ENCODE measurements at regions not wholly inside any gene's neighbourhood (a gene's known extent, or its start where the extent isn't known, plus 50 kb on each side); places are given as distances from the start of the nearest gene placed in this dataset.

DNA sequence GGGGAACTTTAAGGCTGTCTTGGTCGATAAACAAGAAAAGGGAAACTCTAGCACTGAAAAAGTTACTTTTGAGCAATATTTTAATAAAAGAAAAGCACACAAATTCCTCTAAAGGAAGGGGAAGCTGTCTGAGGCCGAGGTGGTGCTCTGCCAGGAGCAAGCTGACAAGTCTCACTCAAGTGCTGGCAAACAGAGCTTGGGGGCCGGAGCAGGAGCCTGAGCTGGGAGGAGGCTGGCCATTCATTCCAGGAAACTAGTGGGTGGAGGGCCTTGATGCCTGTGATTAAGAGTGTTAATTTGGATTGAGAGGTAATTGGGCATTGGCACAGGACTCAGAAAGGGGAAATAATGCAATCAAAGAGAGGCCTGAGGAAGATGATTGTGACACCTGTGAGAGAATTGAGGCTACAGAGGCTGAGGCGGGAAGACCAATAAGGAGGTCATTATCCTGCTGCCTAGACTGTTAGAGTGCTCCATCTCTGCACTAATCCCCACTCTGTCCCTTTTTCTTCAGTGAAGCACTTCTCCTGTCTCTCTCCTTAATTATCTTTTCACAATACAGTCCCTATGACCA lies 154.9 kb upstream of the COL1A2 start:
- TF ChIP-seq EZH2phosphoT487 (IDR thresholded peaks at IDR 0.05; ENCODE audit: borderline replicate concordance, low read length), result no peak
- TF ChIP-seq, protein P1, sequence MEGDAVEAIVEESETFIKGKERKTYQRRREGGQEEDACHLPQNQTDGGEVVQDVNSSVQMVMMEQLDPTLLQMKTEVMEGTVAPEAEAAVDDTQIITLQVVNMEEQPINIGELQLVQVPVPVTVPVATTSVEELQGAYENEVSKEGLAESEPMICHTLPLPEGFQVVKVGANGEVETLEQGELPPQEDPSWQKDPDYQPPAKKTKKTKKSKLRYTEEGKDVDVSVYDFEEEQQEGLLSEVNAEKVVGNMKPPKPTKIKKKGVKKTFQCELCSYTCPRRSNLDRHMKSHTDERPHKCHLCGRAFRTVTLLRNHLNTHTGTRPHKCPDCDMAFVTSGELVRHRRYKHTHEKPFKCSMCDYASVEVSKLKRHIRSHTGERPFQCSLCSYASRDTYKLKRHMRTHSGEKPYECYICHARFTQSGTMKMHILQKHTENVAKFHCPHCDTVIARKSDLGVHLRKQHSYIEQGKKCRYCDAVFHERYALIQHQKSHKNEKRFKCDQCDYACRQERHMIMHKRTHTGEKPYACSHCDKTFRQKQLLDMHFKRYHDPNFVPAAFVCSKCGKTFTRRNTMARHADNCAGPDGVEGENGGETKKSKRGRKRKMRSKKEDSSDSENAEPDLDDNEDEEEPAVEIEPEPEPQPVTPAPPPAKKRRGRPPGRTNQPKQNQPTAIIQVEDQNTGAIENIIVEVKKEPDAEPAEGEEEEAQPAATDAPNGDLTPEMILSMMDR (conservative IDR thresholded peaks at IDR 0.05; ENCODE audit: low read depth, low read length), result no peak
